Adrenal gland (tissue), 9 donors: ENCODE measurements at regions not wholly inside any gene's neighbourhood (a gene's known extent, or its start where the extent isn't known, plus 50 kb on each side); places are given as distances from the start of the nearest gene placed in this dataset.

Experiments
- DNase-seq, 7 donors: peaks; one replicate each; pipeline ENCODE4 v3.0.0-alpha.2; 2019 to 2020
- H3K27ac ChIP-seq, 5 donors: fragments of 200-600 bp; sonication (generic) in 4 of 5; 1 replicate in 3 of 5; 2 replicates in 2 of 5; pipeline versions ENCODE4 v1.5.1 to v1.8.0; 2016 to 2020; ENCODE audit warnings: mild to moderate bottlenecking in 1 of 5
- H3K27me3 ChIP-seq: fragments of 200-600 bp; 2 replicates; pipeline ENCODE4 v1.8.0; 2021
- H3K36me3 ChIP-seq, 2 donors: fragments of 200-600 bp; replicated peaks in 1 of 2; 1 replicate in 1 of 2; 2 replicates in 1 of 2; pipeline versions ENCODE4 v1.5.1 to v1.8.0; 2018 to 2022
- H3K4me1 ChIP-seq, 2 donors: fragments of 200-600 bp; replicated peaks in 1 of 2; 1 replicate in 1 of 2; 2 replicates in 1 of 2; pipeline versions ENCODE4 v1.5.1 to v1.8.0; 2018 to 2021
- H3K4me3 ChIP-seq, 4 donors: fragments of 200-600 bp; sonication (generic) in 3 of 4; one replicate each; pipeline ENCODE4 v1.5.1; 2016 to 2018
- H3K9me3 ChIP-seq, 3 donors: fragments of 200-600 bp; sonication (generic) in 1 of 3; replicated peaks in 1 of 3; 1 replicate in 2 of 3; 2 replicates in 1 of 3; pipeline versions ENCODE4 v1.5.1 to v1.8.0; 2016 to 2021
- CTCF ChIP-seq, 6 experiments: fragments of 450-650 bp in 4 of 6; fragments of 200-600 bp in 2 of 6; sonication (generic) in 1 of 6; IDR thresholded peaks; 1 replicate in 5 of 6; 2 replicates in 1 of 6; pipeline versions ENCODE4 v1.5.1 to v1.8.0; 2016 to 2021; ENCODE audit warnings: antibody characterized with exemption in 6 of 6, mild to moderate bottlenecking in 2 of 6, moderate library complexity in 1 of 6
- POLR2A ChIP-seq, 2 donors: fragments of 450-650 bp; IDR thresholded peaks; one replicate each; pipeline ENCODE4 v1.6.1; 2017; ENCODE audit warnings: antibody characterized with exemption in 2 of 2, mild to moderate bottlenecking in 2 of 2, moderate library complexity in 1 of 2
- WGBS, 4 donors: extraction: QIAGEN DNeasy Blood & Tissue Kit in 2 of 4; methylation state at CpG; one replicate each; pipeline versions ENCODE4 v1.1.5 to v1.1.7; 2013 to 2017; 5-methylcytosine and 5-hydroxymethylcytosine counted together
- intact Hi-C, 2 donors: fragments of 100-400 bp; cut with DNase I; formaldehyde crosslinking; loops; one replicate each; pipeline versions ENCODE4 v1.14.1 to v1.15.0; 2022 to 2023
- donor health status: healthy with polysubstance abuse.
- donor health status: Bipolar disorder and iron deficiency.
- donor health status: DM: yes; HTN: yes; CAD: no.
- donor health status: DM: no; HTN: no; CAD: no.
- donor health status: DM: no; HTN: no; CAD: no.

GRCh38 chr20:60481743-60482133 lies 523.5 kb downstream of the CDH26 start:
- Histone ChIP-seq H3K36me3 (no peaks in the 10 kb centered on the region), H3K4me1 (no peaks in the 10 kb centered on the region), H3K27ac (peak overlapping the region in 1 of 5 donors; percentile 66), H3K27me3 (no peaks in the 10 kb centered on the region), H3K9me3 (no peaks in the 10 kb centered on the region), H3K4me3 (no peak overlapping the region)
- WGBS, 4 donors, result 56 to 68% (median 60%) methylated on average over 4 to 7 of the region's 7 CpGs
- no peak for TF ChIP-seq POLR2A (IDR thresholded peaks at IDR 0.05)
- TF ChIP-seq CTCF (IDR thresholded peaks at IDR 0.05), result no peak
- intact Hi-C loops, result no loop called here
- DNase-seq, result no peak

- intact Hi-C loops, result no loop called here
- no peaks in the 10 kb centered on the region for H3K4me1 ChIP-seq
- H3K36me3 ChIP-seq, result no peaks in the 10 kb centered on the region
- H3K27ac ChIP-seq, result peak overlapping the region in 1 of 5 donors; percentile 66
- no peaks in the 10 kb centered on the region for H3K27me3 ChIP-seq
- no peaks in the 10 kb centered on the region for H3K9me3 ChIP-seq
- WGBS, 4 donors, result 48 to 59% (median 55%) methylated on average over 13 to 16 of the region's 16 CpGs
- H3K4me3 ChIP-seq, result no peak overlapping the region
- TF ChIP-seq CTCF (IDR thresholded peaks at IDR 0.05), result no peak
- no peak for TF ChIP-seq POLR2A (IDR thresholded peaks at IDR 0.05)
- DNase-seq, result peak in 4 of 7 donors; percentile 18 to 54 (median 36)
Observed at GRCh38 chr20:60482221-60483008, 524.2 kb downstream of the CDH26 start.

GRCh38 chr20:60483371-60483770 lies 525.1 kb downstream of the CDH26 start:
- Histone ChIP-seq H3K27ac (peak overlapping the region in 1 of 5 donors; percentile 45), H3K27me3 (no peaks in the 10 kb centered on the region), H3K4me3 (no peak overlapping the region), H3K9me3 (no peaks in the 10 kb centered on the region), H3K36me3 (no peaks in the 10 kb centered on the region), H3K4me1 (no peaks in the 10 kb centered on the region)
- WGBS, 4 donors, result 75 to 87% (median 83%) methylated on average over 1 of the region's 1 CpG; no CpG with 5 or more reads in 1 of the 4 donors
- intact Hi-C loops, result no loop called here
- DNase-seq, result no peak
- no peak for TF ChIP-seq CTCF (IDR thresholded peaks at IDR 0.05)
- no peak for TF ChIP-seq POLR2A (IDR thresholded peaks at IDR 0.05)

GRCh38 chr20:60484316-60484715 lies 526.1 kb downstream of the CDH26 start:
- H3K36me3 ChIP-seq, result no peaks in the 10 kb centered on the region

More at GRCh38 chr20:60484316-60484715, 526.1 kb downstream of the CDH26 start:
- 53 to 69% (median 62%) methylated on average over 7 of the region's 7 CpGs for WGBS, 4 donors
- Histone ChIP-seq H3K4me3 (no peak overlapping the region), H3K9me3 (no peaks in the 10 kb centered on the region), H3K27me3 (no peaks in the 10 kb centered on the region), H3K4me1 (no peaks in the 10 kb centered on the region), H3K27ac (peak overlapping the region in 1 of 5 donors; percentile 45)
- no peak for TF ChIP-seq POLR2A (IDR thresholded peaks at IDR 0.05)
- no peak for TF ChIP-seq CTCF (IDR thresholded peaks at IDR 0.05)
- intact Hi-C loops, result no loop called here
- DNase-seq, result no peak
